PC-9 (cell line): ENCODE measurements at regions not wholly inside any gene's neighbourhood (a gene's known extent, or its start where the extent isn't known, plus 50 kb on each side); places are given as distances from the start of the nearest gene placed in this dataset.

Experiments
- EZH2 ChIP-seq: fragments of 200-600 bp; sonication (generic); IDR thresholded peaks from 2 replicates; pipeline ENCODE4 v1.8.0; 2017; ENCODE audit warnings: antibody characterized with exemption, low read depth
- TF ChIP-seq, protein P1 (sequence below): fragments of 200-600 bp; sonication (generic); conservative IDR thresholded peaks from 2 replicates; pipeline ENCODE4 v1.6.1; 2017; ENCODE audit warnings: mixed run types, antibody characterized with exemption, mild to moderate bottlenecking, moderate library complexity

- TF ChIP-seq, protein P1, sequence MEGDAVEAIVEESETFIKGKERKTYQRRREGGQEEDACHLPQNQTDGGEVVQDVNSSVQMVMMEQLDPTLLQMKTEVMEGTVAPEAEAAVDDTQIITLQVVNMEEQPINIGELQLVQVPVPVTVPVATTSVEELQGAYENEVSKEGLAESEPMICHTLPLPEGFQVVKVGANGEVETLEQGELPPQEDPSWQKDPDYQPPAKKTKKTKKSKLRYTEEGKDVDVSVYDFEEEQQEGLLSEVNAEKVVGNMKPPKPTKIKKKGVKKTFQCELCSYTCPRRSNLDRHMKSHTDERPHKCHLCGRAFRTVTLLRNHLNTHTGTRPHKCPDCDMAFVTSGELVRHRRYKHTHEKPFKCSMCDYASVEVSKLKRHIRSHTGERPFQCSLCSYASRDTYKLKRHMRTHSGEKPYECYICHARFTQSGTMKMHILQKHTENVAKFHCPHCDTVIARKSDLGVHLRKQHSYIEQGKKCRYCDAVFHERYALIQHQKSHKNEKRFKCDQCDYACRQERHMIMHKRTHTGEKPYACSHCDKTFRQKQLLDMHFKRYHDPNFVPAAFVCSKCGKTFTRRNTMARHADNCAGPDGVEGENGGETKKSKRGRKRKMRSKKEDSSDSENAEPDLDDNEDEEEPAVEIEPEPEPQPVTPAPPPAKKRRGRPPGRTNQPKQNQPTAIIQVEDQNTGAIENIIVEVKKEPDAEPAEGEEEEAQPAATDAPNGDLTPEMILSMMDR = no peak
- no peak for TF ChIP-seq EZH2
Measured at GRCh38 chr19:57008432-57008831, 111.4 kb upstream of the USP29 start.
